Common myeloid progenitor, CD34-positive (primary cell): ENCODE measurements at regions not wholly inside any gene's neighbourhood (a gene's known extent, or its start where the extent isn't known, plus 50 kb on each side); places are given as distances from the start of the nearest gene placed in this dataset.

Source experiments
- CTCF ChIA-PET: fragments of 350-600 bp; sonication (Branson Sonifier 250); formaldehyde crosslinking; loops from one replicate; lab custom pipeline; 2021; ENCODE audit warnings: antibody characterized with exemption; lab: Charles Lee
- POLR2A ChIA-PET: fragments of 350-600 bp; sonication (Branson Sonifier 250); formaldehyde crosslinking; loops from one replicate; lab custom pipeline; 2021; ENCODE audit warnings: antibody characterized with exemption; lab: Charles Lee
- DNase-seq, 3 donors: peaks; one replicate each; pipeline versions ENCODE4 v3.0.0 to v3.0.0-alpha.2; 2013
- H3K27ac ChIP-seq, 2 experiments: 1 replicate in 1 of 2; 2 replicates in 1 of 2; pipeline ENCODE4 v1.7.0; 2013; ENCODE audit warnings: inconsistent platforms in 2 of 2, low read length in 2 of 2, mild to moderate bottlenecking in 2 of 2, low read depth in 1 of 2, moderate library complexity in 1 of 2; ENCODE audit not compliant: severe bottlenecking in 2 of 2, insufficient read depth in 1 of 2, poor library complexity in 1 of 2
- H3K27me3 ChIP-seq, 5 experiments: replicated peaks in 2 of 5; 1 replicate in 3 of 5; 2 replicates in 2 of 5; pipeline versions ENCODE4 v1.6.1 to v1.7.0; 2013; ENCODE audit warnings: low read length in 4 of 5, mild to moderate bottlenecking in 2 of 5, moderate library complexity in 2 of 5, inconsistent platforms in 1 of 5; ENCODE audit not compliant: insufficient read depth in 5 of 5, control insufficient read depth in 4 of 5
- H3K36me3 ChIP-seq, 4 experiments: 1 replicate in 2 of 4; 2 replicates in 2 of 4; pipeline versions ENCODE4 v1.6.1 to v1.7.0; 2013; ENCODE audit warnings: low read length in 3 of 4, control low read depth in 1 of 4, mild to moderate bottlenecking in 1 of 4; ENCODE audit not compliant: control insufficient read depth in 4 of 4, insufficient read depth in 4 of 4
- H3K4me1 ChIP-seq, 4 experiments: 1 replicate in 3 of 4; 2 replicates in 1 of 4; pipeline versions ENCODE4 v1.6.1 to v1.7.1; 2013; ENCODE audit warnings: low read length in 3 of 4, mild to moderate bottlenecking in 3 of 4, control low read depth in 1 of 4, inconsistent platforms in 1 of 4, moderate library complexity in 1 of 4; ENCODE audit not compliant: control insufficient read depth in 4 of 4, insufficient read depth in 4 of 4; ENCODE audit errors: control extremely low read depth in 1 of 4
- H3K4me3 ChIP-seq, 7 experiments: 1 replicate in 4 of 7; 2 replicates in 3 of 7; pipeline versions ENCODE4 v1.5.1 to v1.7.0; 2013; ENCODE audit warnings: mild to moderate bottlenecking in 7 of 7, low read length in 6 of 7, moderate library complexity in 6 of 7, inconsistent platforms in 2 of 7, low read depth in 2 of 7, control low read depth in 1 of 7; ENCODE audit not compliant: insufficient read depth in 4 of 7, control insufficient read depth in 1 of 7; ENCODE audit errors: extremely low read depth in 1 of 7
- H3K9me3 ChIP-seq, 5 experiments: 1 replicate in 4 of 5; 2 replicates in 1 of 5; pipeline versions ENCODE4 v1.6.1 to v1.7.1; 2013; ENCODE audit warnings: low read length in 4 of 5, mild to moderate bottlenecking in 2 of 5, inconsistent platforms in 1 of 5, low read depth in 1 of 5, moderate library complexity in 1 of 5; ENCODE audit not compliant: control insufficient read depth in 4 of 5, insufficient read depth in 2 of 5; ENCODE audit errors: control extremely low read depth in 1 of 5
- WGBS: methylation state at CpG from one replicate; pipeline ENCODE4 v1.1.5; 2013; ENCODE audit not compliant: insufficient coverage; 5-methylcytosine and 5-hydroxymethylcytosine counted together

- H3K4me3 ChIP-seq, result no peak overlapping the region
- WGBS, result 98% methylated on average over 9 of the region's 9 CpGs
- H3K27me3 ChIP-seq, result no peaks in the 10 kb centered on the region
- no peak for DNase-seq
- POLR2A ChIA-PET, result no interaction called here
- H3K36me3 ChIP-seq, result no peaks in the 10 kb centered on the region
- H3K27ac ChIP-seq, result no peak overlapping the region
- no peaks in the 10 kb centered on the region for H3K9me3 ChIP-seq
- CTCF ChIA-PET, result no interaction called here
- no peaks in the 10 kb centered on the region for H3K4me1 ChIP-seq
These were observed 159.5 kb upstream of the KHDRBS2 start for GRCh38 chr6:62445521-62445920.

- ChIA-PET CTCF (interaction anchor here (1.5 kb wide), 1 partner anchor 9 kb away, joined by 5 read pairs; no protein-coding TSS in a partner anchor), POLR2A (no interaction called here)
- no peak for DNase-seq
- Histone ChIP-seq H3K27me3 (no peaks in the 10 kb centered on the region), H3K4me3 (no peak overlapping the region), H3K36me3 (no peaks in the 10 kb centered on the region), H3K4me1 (no peaks in the 10 kb centered on the region), H3K9me3 (peaks cover 0 to 12% (median 5%) of the 10 kb centered on the region in 5 experiments), H3K27ac (no peak overlapping the region)
- WGBS, result 100% methylated on average over 1 of the region's 1 CpG
These were observed 155.2 kb upstream of the KHDRBS2 start for GRCh38 chr6:62441182-62441581.

- POLR2A ChIA-PET, result no interaction called here
- Histone ChIP-seq H3K27ac (no peak overlapping the region), H3K9me3 (no peaks in the 10 kb centered on the region), H3K4me1 (no peaks in the 10 kb centered on the region), H3K27me3 (no peaks in the 10 kb centered on the region), H3K4me3 (no peak overlapping the region), H3K36me3 (no peaks in the 10 kb centered on the region)
- CTCF ChIA-PET, result no interaction called here
- WGBS, result 92% methylated on average over 2 of the region's 5 CpGs
- no peak for DNase-seq
These were observed 143.8 kb upstream of the KHDRBS2 start for GRCh38 chr6:62429781-62430180.

GRCh38 chr6:62400521-62401259 is 114.7 kb upstream of the KHDRBS2 start:
- WGBS, result 100% methylated on average over 3 of the region's 6 CpGs
- H3K9me3 ChIP-seq, result no peaks in the 10 kb centered on the region
- no peaks in the 10 kb centered on the region for H3K27me3 ChIP-seq
- H3K4me3 ChIP-seq, result no peak overlapping the region
- ChIA-PET POLR2A (no interaction called here), CTCF (no interaction called here)
- no peak for DNase-seq
- no peaks in the 10 kb centered on the region for H3K4me1 ChIP-seq
- no peaks in the 10 kb centered on the region for H3K36me3 ChIP-seq
- H3K27ac ChIP-seq, result no peak overlapping the region

GRCh38 chr6:62393608-62394007 is 107.6 kb upstream of the KHDRBS2 start:
- H3K27me3 ChIP-seq, result no peaks in the 10 kb centered on the region
- 94% methylated on average over 3 of the region's 3 CpGs for WGBS

GRCh38 chr6:62392291-62392690 is 106.3 kb upstream of the KHDRBS2 start:
- no peaks in the 10 kb centered on the region for H3K27me3 ChIP-seq
- 100% methylated on average over 2 of the region's 3 CpGs for WGBS
- no peak for DNase-seq
- no peak overlapping the region for H3K4me3 ChIP-seq
- POLR2A ChIA-PET, result interaction anchor here (0.6 kb wide), 1 partner anchor 243 kb away, joined by 4 read pairs; no protein-coding TSS in a partner anchor
- no peaks in the 10 kb centered on the region for H3K9me3 ChIP-seq
- no peaks in the 10 kb centered on the region for H3K36me3 ChIP-seq
- CTCF ChIA-PET, result no interaction called here
- H3K4me1 ChIP-seq, result peaks cover 0 to 7% (median 0%) of the 10 kb centered on the region in 4 experiments
- H3K27ac ChIP-seq, result no peak overlapping the region

More at GRCh38 chr6:62393608-62394007, 107.6 kb upstream of the KHDRBS2 start:
- CTCF ChIA-PET, result interaction anchor here (0.7 kb wide), 2 partner anchors 11 to 1572 kb away, joined by 3 read pairs; no protein-coding TSS in a partner anchor
- POLR2A ChIA-PET, result no interaction called here
- Histone ChIP-seq H3K27ac (no peak overlapping the region), H3K4me1 (peaks cover 0 to 7% (median 0%) of the 10 kb centered on the region in 4 experiments), H3K9me3 (no peaks in the 10 kb centered on the region), H3K4me3 (no peak overlapping the region), H3K36me3 (no peaks in the 10 kb centered on the region)
- DNase-seq, result peak in 1 of 3 donors; percentile 4

- no CpG with 5 or more reads among the region's 2 CpGs for WGBS
- CTCF ChIA-PET, result no interaction called here
- Histone ChIP-seq H3K27me3 (no peaks in the 10 kb centered on the region), H3K27ac (no peak overlapping the region), H3K36me3 (no peaks in the 10 kb centered on the region), H3K4me3 (no peak overlapping the region), H3K4me1 (peaks cover 0 to 7% (median 0%) of the 10 kb centered on the region in 4 experiments), H3K9me3 (no peaks in the 10 kb centered on the region)
- DNase-seq, result no peak
- POLR2A ChIA-PET, result interaction anchor here (0.6 kb wide), 1 partner anchor 242 kb away, joined by 4 read pairs; no protein-coding TSS in a partner anchor
These were observed 105.3 kb upstream of the KHDRBS2 start for GRCh38 chr6:62391358-62391757.
